NCI-H1694 treated with DMSO at 0.1 percent for 48 hours (cell line): ENCODE measurements at regions not wholly inside any gene's neighbourhood (a gene's known extent, or its start where the extent isn't known, plus 50 kb on each side); places are given as distances from the start of the nearest gene placed in this dataset.
"Not testable (repeated sequence)": the region's sequence is repeated elsewhere in the genome, so short reads cannot be mapped to it uniquely, and the experiment has no call there.

Experiments
- DNase-seq: peaks from one replicate; lab custom pipeline; 2025; lab: John Stamatoyannopoulos, UW

GRCh38 chr1:29555043-29555620 lies 318.8 kb downstream of the PTPRU start:
- DNase-seq, result no peak

DNA sequence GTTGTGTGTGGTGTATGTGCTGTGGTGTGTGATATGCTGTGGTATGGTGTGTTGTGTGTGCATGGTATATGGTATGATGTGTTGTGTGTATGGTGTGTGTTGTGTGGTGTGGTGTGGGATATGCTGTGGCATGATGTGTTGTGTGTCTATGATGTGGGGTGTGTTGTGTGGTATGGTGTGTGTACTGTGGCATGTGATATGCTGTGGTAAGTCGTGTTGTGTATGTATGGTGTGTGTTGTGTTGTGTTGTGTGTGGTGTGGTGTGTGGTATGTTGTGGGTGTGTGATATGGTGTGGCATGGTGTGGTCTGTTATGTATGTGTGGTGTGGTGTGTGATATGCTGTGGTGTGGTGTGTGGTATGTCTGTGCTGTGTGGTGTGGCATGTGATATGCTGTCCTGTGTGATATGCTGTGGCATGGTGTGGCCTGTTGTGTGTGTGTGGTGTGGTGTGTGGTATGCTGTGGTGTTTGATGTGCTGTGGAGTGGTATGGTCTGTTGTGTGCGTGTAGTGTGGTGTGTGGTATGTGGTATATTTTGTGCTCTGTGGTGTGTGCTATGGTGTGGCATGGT lies 318.0 kb downstream of the PTPRU start:
- DNase-seq, result no peak

DNA sequence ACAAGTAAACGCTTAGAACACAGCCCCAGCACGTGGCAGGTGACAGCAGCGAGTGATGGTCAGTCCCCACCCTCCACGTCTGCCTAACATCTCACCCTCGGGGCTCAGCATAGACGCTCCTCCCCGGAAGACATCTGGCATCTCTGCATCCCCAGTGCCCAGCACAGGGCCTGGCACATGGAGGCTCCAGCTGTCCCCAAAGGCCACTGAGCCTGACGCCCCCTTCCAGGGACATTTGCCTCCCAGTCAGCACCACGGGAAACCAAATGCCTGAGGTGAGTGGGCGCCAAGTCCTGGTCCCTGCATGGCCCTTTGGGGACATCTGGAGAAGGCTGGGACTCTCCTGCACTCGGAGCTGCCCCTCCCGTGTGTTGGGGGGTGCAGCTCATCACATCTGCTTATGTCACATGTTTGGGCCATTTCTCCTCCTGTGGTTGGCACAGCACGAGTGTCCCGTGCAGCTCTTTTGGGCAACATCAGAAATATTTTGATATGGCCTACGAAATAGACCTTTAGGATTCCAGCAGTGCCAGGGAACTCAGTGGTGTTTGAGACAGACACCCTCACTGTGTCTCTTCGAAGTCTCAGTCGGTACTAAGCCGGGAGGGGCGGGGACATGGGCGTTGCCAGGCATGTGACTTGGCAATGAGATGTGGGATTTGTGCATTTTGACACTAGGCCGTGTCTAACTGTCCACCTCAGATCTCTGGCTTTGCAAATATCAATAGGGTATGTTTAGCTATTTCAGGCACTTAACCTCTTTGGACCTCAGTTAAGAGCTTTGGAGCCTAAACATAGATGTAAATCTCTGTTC lies 315.0 kb downstream of the PTPRU start:
- no peak for DNase-seq

- DNase-seq, result no peak
Observed at GRCh38 chr1:29550119-29550841, 314.0 kb downstream of the PTPRU start.

GRCh38 chr1:29549728-29550118 lies 313.4 kb downstream of the PTPRU start:
- DNase-seq, result not testable (repeated sequence)

GRCh38 chr1:29549001-29549400 lies 312.7 kb downstream of the PTPRU start:
- DNase-seq, result no peak

- no peak for DNase-seq
Observed at GRCh38 chr1:29548091-29548490, 311.8 kb downstream of the PTPRU start.

DNA sequence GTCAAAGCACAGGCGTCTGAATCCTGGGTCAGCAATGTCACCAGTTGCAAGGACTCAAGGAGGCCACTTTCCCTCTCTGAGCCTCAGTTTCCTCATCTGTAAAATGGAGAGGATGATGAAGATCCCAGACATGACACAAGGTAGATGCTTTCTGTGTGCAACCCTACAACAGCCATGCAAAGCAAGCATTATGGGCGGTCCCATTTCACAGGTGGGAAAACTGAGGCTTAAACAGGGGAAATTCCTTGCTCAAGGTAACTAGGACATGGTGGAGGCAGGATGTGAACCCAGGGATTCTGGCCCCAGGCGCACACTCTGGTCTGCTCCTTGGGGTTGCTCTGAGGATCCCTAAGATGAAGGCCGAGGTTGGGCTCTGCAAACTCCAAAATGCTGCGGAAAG lies 311.0 kb downstream of the PTPRU start:
- DNase-seq, result no peak

DNA sequence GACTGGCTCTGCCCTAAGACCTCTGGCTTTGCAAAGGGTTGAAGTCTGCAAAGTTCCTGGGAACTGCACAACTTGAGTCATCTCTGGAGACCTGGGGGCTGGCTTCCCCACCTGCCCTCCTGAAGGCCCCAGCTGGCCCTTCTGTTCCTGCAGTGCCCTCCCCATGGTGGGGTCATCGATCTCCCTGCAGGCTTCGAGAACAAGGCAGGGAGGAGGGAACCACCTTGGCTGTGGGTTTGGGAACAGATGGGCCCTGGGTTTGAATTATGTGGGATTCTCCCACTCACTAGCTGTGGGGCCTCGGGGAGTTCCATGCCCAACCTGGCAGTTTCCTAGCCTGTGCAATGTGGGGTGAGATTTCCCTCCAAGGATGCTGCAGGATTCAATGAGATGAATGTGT lies 310.2 kb downstream of the PTPRU start:
- DNase-seq, result no peak

DNA sequence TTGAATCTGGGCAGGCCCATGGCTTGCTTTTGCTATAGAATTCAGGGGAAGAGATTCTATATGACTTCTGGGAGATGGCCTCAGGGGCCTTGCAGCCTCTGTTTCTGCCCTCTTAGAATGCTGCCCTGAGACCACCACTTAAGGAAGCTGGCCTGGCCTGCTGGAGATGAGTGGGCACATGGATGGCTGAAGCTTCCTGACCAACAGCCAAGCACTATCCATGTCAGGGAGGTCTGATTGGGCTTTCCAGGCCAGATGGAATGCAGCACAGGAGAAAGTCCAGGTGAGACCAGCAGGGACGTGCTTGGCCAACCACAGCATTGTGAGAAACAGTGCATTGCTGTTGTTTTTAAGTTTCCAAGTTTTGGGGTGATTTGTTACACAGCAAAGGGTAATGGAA lies 308.1 kb downstream of the PTPRU start:
- DNase-seq, result no peak

DNA sequence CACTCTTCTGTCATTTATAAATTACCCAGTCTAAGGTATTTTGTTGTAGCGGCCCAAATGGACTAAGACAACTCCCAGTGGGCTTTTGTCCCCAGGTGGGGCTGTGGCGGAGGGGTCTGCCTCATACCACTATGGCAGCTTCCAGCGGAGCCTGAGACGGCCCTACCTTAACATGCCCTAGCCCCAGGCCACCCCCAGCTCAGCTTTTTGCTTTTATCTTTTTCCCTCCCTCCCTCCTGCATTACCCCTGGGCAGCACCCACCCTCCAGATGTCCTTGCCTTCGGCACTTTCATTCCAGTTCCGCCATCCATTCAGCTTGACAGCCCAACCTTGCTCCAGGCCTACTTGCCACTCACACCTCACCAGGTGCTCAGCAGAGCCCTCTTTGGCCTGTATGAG lies 307.3 kb downstream of the PTPRU start:
- no peak for DNase-seq

DNA sequence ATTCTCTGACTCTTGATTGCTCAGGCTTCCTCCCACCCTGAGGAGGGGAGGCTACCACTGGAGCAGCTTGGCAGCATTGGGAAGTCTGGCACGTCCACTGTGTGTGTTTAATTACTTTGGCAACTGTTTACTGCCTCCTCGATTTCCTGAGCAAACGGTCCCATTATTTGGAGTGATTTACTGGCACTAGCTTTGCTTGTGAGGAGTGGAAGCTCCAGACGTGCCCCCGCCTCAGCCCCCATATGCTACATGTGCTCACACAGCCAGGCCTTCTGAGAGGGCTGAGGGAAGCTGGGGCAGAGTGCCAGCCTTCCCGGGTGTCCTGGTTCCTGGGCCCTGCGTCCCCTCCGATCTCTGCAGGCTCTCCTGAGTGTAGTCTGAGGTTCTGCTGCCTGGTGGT lies 306.2 kb downstream of the PTPRU start:
- peak; percentile 70 for DNase-seq

GRCh38 chr1:29541631-29542030 lies 305.3 kb downstream of the PTPRU start:
- DNase-seq, result no peak

GRCh38 chr1:29540801-29541357 lies 304.6 kb downstream of the PTPRU start:
- DNase-seq, result no peak

- no peak for DNase-seq
Observed at GRCh38 chr1:29539971-29540370, 303.6 kb downstream of the PTPRU start.

- DNase-seq, result no peak
Observed at GRCh38 chr1:29538586-29538985, 302.3 kb downstream of the PTPRU start.

- no peak for DNase-seq
Observed at GRCh38 chr1:29532751-29533150, 296.4 kb downstream of the PTPRU start.

- no peak for DNase-seq
Observed at GRCh38 chr1:29532285-29532684, 296.0 kb downstream of the PTPRU start.

DNA sequence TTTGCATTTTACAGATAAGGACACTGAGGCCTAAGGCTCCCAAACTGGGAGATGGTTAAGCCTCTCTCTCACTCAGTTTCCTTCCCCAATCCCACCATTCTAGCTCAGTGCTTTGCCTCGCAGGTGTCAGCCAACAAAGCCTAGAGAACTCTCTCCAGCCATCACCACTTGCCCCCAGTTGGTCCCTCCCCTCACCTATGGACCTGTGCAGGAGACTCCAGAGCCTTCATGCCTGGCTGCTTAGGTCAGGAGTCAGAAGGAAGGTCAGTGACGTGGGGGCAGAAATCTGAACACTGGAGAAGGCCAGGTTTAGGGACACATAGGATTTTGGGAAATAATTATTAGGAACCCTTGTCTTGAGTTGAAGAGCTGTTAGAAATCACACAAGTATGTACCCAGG lies 295.3 kb downstream of the PTPRU start:
- DNase-seq, result no peak

DNA sequence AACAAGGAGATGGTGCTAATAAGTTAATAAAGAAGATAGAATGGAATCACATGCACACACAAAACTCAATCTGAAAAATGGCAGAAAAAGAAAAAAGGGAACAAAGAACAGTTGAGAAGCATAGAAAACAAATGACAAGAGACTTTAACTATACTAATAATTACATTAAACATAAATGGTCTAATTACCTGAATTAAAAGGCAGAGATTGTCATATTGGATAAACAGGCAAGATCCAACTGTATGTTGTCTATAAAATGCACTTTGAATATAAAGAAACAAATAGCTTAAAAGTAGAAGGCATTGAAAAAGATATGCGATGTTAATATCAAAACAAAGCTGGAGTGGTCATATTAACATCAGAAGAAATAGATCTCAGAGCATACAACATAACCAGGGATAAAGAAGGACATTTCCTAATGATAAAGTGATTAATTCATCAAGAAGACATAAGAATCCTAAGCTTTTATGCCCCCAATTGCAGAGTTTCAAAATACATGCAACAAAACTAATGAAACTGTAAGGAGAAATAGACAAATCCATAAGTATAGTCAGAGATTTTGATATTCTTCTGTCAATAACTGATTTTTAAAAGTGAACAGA lies 293.5 kb downstream of the PTPRU start:
- no peak for DNase-seq

DNA sequence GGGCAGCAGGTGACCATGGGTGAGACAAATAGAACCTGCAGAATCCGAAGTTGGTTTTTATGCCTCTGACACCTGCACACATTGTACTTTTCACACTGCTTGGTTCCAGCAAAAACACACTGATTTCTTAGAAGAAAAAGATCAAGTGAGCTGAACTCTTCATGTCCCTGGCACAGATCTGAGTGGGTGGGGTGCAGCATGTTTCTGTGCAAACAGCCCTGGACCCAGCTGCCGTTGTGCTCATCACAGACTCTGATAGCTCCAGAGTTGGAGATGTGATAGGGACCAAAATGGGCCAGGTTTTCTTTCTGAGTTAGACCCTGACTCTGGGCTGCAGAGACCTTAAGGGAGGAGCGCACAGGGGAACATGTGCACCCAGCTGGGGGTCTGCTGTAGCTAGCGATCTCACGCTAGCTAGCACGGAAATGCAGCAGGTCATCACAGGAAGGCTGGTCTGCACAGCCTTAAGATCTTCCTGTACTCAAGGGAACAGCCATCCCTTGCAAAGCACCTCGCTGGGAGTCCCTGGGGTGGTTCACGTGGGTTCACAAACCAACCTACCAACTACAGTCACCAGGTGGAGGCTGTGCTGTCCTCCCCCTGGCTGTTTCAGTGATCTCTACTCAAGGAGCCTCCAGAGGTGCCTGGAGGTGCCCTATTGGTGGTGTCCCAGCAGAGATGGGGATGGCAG lies 291.1 kb downstream of the PTPRU start:
- DNase-seq, result no peak

DNA sequence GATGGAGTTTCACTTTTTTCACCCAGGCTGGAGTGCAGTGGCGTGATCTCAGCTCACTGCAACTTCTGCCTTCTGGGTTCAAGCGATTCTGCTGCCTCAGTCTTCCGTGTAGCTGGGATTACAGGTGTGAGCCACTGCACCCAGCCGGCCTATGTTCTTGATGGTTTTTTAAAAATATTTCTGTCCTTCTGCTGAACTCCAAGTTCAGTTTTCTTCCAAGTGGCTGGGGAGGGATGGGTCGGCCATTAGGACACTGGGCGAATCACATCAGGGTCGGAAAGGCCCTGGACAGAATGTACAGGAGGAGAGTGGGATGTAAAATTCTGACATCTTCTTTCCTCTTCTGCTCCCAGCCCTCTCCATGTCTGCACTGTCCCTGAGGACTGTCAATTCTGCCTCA lies 289.6 kb downstream of the PTPRU start:
- no peak for DNase-seq
